Gastrocnemius medialis (tissue), 4 donors: ENCODE measurements at regions not wholly inside any gene's neighbourhood (a gene's known extent, or its start where the extent isn't known, plus 50 kb on each side); places are given as distances from the start of the nearest gene placed in this dataset.

Source experiments
- CTCF ChIP-seq, 5 experiments: fragments of 450-650 bp in 3 of 5; fragments of 200-600 bp in 2 of 5; sonication (generic) in 2 of 5; IDR thresholded peaks in 4 of 5; conservative IDR thresholded peaks in 1 of 5; 1 replicate in 4 of 5; 2 replicates in 1 of 5; pipeline ENCODE4 v1.5.1; 2016 to 2019; ENCODE audit warnings: antibody characterized with exemption in 5 of 5, mild to moderate bottlenecking in 3 of 5, moderate library complexity in 3 of 5
- POLR2A ChIP-seq, 2 donors: fragments of 450-650 bp; IDR thresholded peaks; one replicate each; pipeline ENCODE4 v1.6.1; 2017; ENCODE audit warnings: antibody characterized with exemption in 2 of 2, mild to moderate bottlenecking in 2 of 2, moderate library complexity in 2 of 2

- no peak for TF ChIP-seq CTCF (IDR thresholded peaks at IDR 0.05 in 4 of 5, conservative IDR thresholded peaks at IDR 0.05 in 1 of 5)
- no peak for TF ChIP-seq POLR2A (IDR thresholded peaks at IDR 0.05)
These were observed 185.6 kb upstream of the SALL3 start for GRCh38 chr18:78794071-78794430.
